Thyroid gland (tissue), 4 donors: ENCODE measurements at regions not wholly inside any gene's neighbourhood (a gene's known extent, or its start where the extent isn't known, plus 50 kb on each side); places are given as distances from the start of the nearest gene placed in this dataset.

Source experiments
- CTCF ChIP-seq, 6 experiments: fragments of 200-600 bp in 3 of 6; fragments of 450-650 bp in 3 of 6; sonication (generic) in 3 of 6; IDR thresholded peaks; one replicate each; pipeline ENCODE4 v1.5.1; 2016 to 2019; ENCODE audit warnings: antibody characterized with exemption in 6 of 6, mild to moderate bottlenecking in 2 of 6, inconsistent platforms in 1 of 6, moderate library complexity in 1 of 6
- POLR2A ChIP-seq, 2 donors: fragments of 450-650 bp; IDR thresholded peaks; one replicate each; pipeline ENCODE4 v1.6.1; 2017; ENCODE audit warnings: antibody characterized with exemption in 2 of 2, mild to moderate bottlenecking in 2 of 2, moderate library complexity in 1 of 2

GRCh38 chr4:126960760-126961159, 672.0 kb upstream of the INTU start:
- TF ChIP-seq CTCF (IDR thresholded peaks at IDR 0.05) (no peak), POLR2A (IDR thresholded peaks at IDR 0.05) (no peak)
